ENCODE measurements at regions not wholly inside any gene's neighbourhood (a gene's known extent, or its start where the extent isn't known, plus 50 kb on each side); places are given as distances from the start of the nearest gene placed in this dataset.

DNA sequence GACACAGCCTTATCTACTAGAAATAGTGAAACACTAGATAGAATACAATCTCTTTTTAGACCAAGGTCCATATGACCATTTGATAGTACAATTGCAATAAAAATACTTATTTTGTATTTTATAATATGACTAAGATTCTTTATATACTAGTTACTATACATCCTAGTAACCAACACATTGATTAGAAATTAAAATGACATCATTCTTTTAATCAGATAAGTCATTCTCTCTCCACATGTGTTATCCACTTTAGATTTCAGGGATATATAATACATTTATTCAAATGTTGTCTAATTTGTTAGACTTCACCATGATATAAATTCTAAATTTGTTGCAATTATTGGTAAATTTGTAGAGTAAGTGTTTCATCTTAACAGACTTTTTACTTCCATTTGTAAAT is 276.2 kb upstream of the DPH6 start:
- Mint-ChIP-seq H3K4me3 (no peak overlapping the region), H3K4me1 (ENCODE audit: low read depth) (no peaks in the 10 kb centered on the region), H3K9me3 (no peaks in the 10 kb centered on the region), H3K27ac (no peak overlapping the region), H3K27me3 (no peaks in the 10 kb centered on the region), H3K36me3 (ENCODE audit: low read depth) (no peaks in the 10 kb centered on the region)
- intact Hi-C loops (cut with micrococcal nuclease) = no loop called here
- TF ChIP-seq, protein P1, sequence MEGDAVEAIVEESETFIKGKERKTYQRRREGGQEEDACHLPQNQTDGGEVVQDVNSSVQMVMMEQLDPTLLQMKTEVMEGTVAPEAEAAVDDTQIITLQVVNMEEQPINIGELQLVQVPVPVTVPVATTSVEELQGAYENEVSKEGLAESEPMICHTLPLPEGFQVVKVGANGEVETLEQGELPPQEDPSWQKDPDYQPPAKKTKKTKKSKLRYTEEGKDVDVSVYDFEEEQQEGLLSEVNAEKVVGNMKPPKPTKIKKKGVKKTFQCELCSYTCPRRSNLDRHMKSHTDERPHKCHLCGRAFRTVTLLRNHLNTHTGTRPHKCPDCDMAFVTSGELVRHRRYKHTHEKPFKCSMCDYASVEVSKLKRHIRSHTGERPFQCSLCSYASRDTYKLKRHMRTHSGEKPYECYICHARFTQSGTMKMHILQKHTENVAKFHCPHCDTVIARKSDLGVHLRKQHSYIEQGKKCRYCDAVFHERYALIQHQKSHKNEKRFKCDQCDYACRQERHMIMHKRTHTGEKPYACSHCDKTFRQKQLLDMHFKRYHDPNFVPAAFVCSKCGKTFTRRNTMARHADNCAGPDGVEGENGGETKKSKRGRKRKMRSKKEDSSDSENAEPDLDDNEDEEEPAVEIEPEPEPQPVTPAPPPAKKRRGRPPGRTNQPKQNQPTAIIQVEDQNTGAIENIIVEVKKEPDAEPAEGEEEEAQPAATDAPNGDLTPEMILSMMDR (IDR thresholded peaks at IDR 0.05) = no peak
- ATAC-seq = no peak
- CTCF ChIA-PET = no interaction called here
- no peak for DNase-seq
- POLR2A ChIA-PET = no interaction called here

GRCh38 chr15:35827141-35827540 is 281.2 kb upstream of the DPH6 start:
- Mint-ChIP-seq H3K36me3 (ENCODE audit: low read depth) (no peaks in the 10 kb centered on the region), H3K27ac (no peak overlapping the region), H3K9me3 (no peaks in the 10 kb centered on the region), H3K27me3 (no peaks in the 10 kb centered on the region), H3K4me3 (no peak overlapping the region), H3K4me1 (ENCODE audit: low read depth) (no peaks in the 10 kb centered on the region)
- ChIA-PET POLR2A (no interaction called here), CTCF (no interaction called here)
- TF ChIP-seq, protein P1 (IDR thresholded peaks at IDR 0.05) = no peak
- DNase-seq = no peak
- intact Hi-C loops (cut with micrococcal nuclease) = no loop called here
- no peak for ATAC-seq

- DNase-seq = no peak
- H3K36me3 Mint-ChIP-seq (ENCODE audit: low read depth) = no peaks in the 10 kb centered on the region
- CTCF ChIA-PET = no interaction called here
- no peak for ATAC-seq
- H3K4me1 Mint-ChIP-seq (ENCODE audit: low read depth) = no peaks in the 10 kb centered on the region
- TF ChIP-seq, protein P1 (IDR thresholded peaks at IDR 0.05) = no peak
- H3K27me3 Mint-ChIP-seq = no peaks in the 10 kb centered on the region
- intact Hi-C loops (cut with micrococcal nuclease) = no loop called here
- POLR2A ChIA-PET = interaction anchor here (0.7 kb wide), 1 partner anchor 323 kb away, joined by 3 read pairs; no protein-coding TSS in a partner anchor
- H3K27ac Mint-ChIP-seq = no peak overlapping the region
- no peak overlapping the region for H3K4me3 Mint-ChIP-seq
- no peaks in the 10 kb centered on the region for H3K9me3 Mint-ChIP-seq
These were observed 281.9 kb upstream of the DPH6 start for GRCh38 chr15:35827911-35828310.

DNA sequence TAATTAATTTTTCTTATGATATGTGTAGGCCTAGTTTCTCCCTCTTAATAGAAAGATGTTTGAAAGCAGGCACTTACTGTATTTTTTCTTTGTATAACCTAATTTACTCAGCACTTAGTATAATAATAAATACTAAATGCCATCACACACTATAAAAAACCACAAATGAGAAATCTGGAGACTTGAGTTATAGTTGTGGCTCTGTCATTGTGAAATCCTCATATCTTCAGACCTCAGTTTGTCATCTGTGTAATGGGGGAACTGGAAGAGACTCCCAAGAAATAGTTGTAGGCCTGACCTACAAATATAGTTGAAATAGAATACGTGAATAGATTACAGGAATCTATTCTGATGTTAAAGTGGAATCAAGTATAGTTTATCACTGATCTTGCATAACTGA is 287.6 kb upstream of the DPH6 start:
- H3K36me3 Mint-ChIP-seq (ENCODE audit: low read depth) = no peaks in the 10 kb centered on the region
- intact Hi-C loops (cut with micrococcal nuclease) = no loop called here
- TF ChIP-seq, protein P1 (IDR thresholded peaks at IDR 0.05) = no peak
- CTCF ChIA-PET = no interaction called here
- POLR2A ChIA-PET = no interaction called here
- peaks cover 2% of the 10 kb centered on the region for H3K9me3 Mint-ChIP-seq
- ATAC-seq (no peak), DNase-seq (no peak)
- no peaks in the 10 kb centered on the region for H3K27me3 Mint-ChIP-seq
- H3K4me3 Mint-ChIP-seq = no peak overlapping the region
- H3K27ac Mint-ChIP-seq = no peak overlapping the region
- no peaks in the 10 kb centered on the region for H3K4me1 Mint-ChIP-seq (ENCODE audit: low read depth)

DNA sequence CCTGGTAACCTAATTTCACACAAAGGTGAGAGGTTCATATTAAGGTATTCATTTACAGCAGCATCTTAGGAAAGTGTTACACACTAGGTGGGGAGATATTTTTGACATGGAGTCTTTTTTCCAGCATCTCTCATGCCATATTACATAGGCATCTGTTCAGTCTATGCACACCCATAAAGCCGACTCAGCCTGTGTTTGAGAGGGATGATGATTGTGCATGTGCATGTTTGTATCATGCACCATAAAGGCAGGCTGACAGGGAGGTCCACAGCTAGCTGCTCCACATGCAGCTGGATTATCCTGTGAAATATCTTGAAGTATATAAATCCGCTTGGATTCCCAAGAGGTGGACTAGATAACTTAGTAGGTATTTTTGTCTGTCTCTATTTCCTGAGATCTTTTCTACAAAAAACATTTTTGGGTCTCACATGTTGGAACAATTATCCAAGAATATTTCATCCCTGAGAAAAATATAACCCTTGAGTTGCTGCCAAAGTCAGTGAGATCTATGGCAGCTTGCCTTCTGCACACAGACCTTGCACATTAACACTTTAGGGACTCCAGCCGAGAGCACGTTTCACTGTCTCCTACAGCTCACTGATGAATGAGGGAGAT is 288.4 kb upstream of the DPH6 start:
- DNase-seq (no peak), ATAC-seq (no peak)
- TF ChIP-seq, protein P1 (IDR thresholded peaks at IDR 0.05) = no peak
- no peaks in the 10 kb centered on the region for H3K36me3 Mint-ChIP-seq (ENCODE audit: low read depth)
- H3K4me1 Mint-ChIP-seq (ENCODE audit: low read depth) = no peaks in the 10 kb centered on the region
- no peak overlapping the region for H3K27ac Mint-ChIP-seq
- intact Hi-C loops (cut with micrococcal nuclease) = no loop called here
- H3K9me3 Mint-ChIP-seq = peaks cover 2% of the 10 kb centered on the region
- ChIA-PET POLR2A (no interaction called here), CTCF (no interaction called here)
- no peak overlapping the region for H3K4me3 Mint-ChIP-seq
- H3K27me3 Mint-ChIP-seq = no peaks in the 10 kb centered on the region
